ENCODE measurements at regions not wholly inside any gene's neighbourhood (a gene's known extent, or its start where the extent isn't known, plus 50 kb on each side); places are given as distances from the start of the nearest gene placed in this dataset.

- Mint-ChIP-seq H3K9me3 (peaks cover 0 to 6% (median 2%) of the 10 kb centered on the region in 3 donors), H3K27me3 (no peaks in the 10 kb centered on the region), H3K4me1 (no peaks in the 10 kb centered on the region), H3K27ac (no peak overlapping the region), H3K36me3 (no peaks in the 10 kb centered on the region), H3K4me3 (no peak overlapping the region)
- ATAC-seq (replicated peaks in 1 of 4) (no peak), DNase-seq (no peak)
- no peaks in the 10 kb centered on the region for H3K36me3 ChIP-seq (ENCODE audit: control insufficient read depth in 2 of 2, extremely low read depth in 1 of 2, insufficient read depth in 1 of 2, low read length in 1 of 2)
- no peaks in the 10 kb centered on the region for H3K9me3 ChIP-seq
- CTCF ChIA-PET, result no interaction called here
- H3K27ac ChIP-seq (ENCODE audit: low read length), result no peak overlapping the region
- H3K4me1 ChIP-seq (ENCODE audit: control insufficient read depth in 1 of 2, extremely low read depth in 1 of 2, insufficient read depth in 2 of 2, low read length in 2 of 2), result no peaks in the 10 kb centered on the region
- POLR2A ChIA-PET, result no interaction called here
- no peaks in the 10 kb centered on the region for H3K27me3 ChIP-seq (replicated peaks in 1 of 2; ENCODE audit: control insufficient read depth in 2 of 2, extremely low read depth in 1 of 2, insufficient read depth in 2 of 2, low read length in 1 of 2)
- H3K4me3 ChIP-seq (ENCODE audit: control insufficient read depth in 1 of 2, extremely low read depth in 1 of 2, low read length in 1 of 2), result no peak overlapping the region
- no CpG with 5 or more reads among the region's 4 CpGs for WGBS (ENCODE audit: insufficient coverage)
Measured at GRCh38 chr13:103692442-103692841, 626.2 kb upstream of the SLC10A2 start.

GRCh38 chr13:103676329-103676728 lies 610.1 kb upstream of the SLC10A2 start:
- CTCF ChIA-PET, result no interaction called here
- Histone ChIP-seq H3K27me3 (replicated peaks in 1 of 2; ENCODE audit: control insufficient read depth in 2 of 2, extremely low read depth in 1 of 2, insufficient read depth in 2 of 2, low read length in 1 of 2) (no peaks in the 10 kb centered on the region), H3K27ac (ENCODE audit: low read length) (no peak overlapping the region), H3K36me3 (ENCODE audit: control insufficient read depth in 2 of 2, extremely low read depth in 1 of 2, insufficient read depth in 1 of 2, low read length in 1 of 2) (no peaks in the 10 kb centered on the region), H3K4me1 (ENCODE audit: control insufficient read depth in 1 of 2, extremely low read depth in 1 of 2, insufficient read depth in 2 of 2, low read length in 2 of 2) (no peaks in the 10 kb centered on the region), H3K4me3 (ENCODE audit: control insufficient read depth in 1 of 2, extremely low read depth in 1 of 2, low read length in 1 of 2) (no peak overlapping the region), H3K9me3 (no peaks in the 10 kb centered on the region)
- Mint-ChIP-seq H3K27ac (no peak overlapping the region), H3K27me3 (no peaks in the 10 kb centered on the region), H3K36me3 (no peaks in the 10 kb centered on the region), H3K4me1 (no peaks in the 10 kb centered on the region), H3K9me3 (peaks cover 0 to 12% (median 12%) of the 10 kb centered on the region in 3 donors), H3K4me3 (no peak overlapping the region)
- ATAC-seq (replicated peaks in 1 of 4) (no peak), DNase-seq (no peak)
- POLR2A ChIA-PET, result interaction anchor here in 1 of 2 donors (0.7 kb wide), 1 partner anchor 992 kb away, joined by 3 read pairs; no protein-coding TSS in a partner anchor

GRCh38 chr13:103671547-103671946 lies 605.3 kb upstream of the SLC10A2 start:
- Mint-ChIP-seq H3K27me3 (no peaks in the 10 kb centered on the region), H3K9me3 (peaks cover 0 to 20% (median 16%) of the 10 kb centered on the region in 3 donors), H3K27ac (no peak overlapping the region), H3K4me3 (no peak overlapping the region), H3K36me3 (no peaks in the 10 kb centered on the region), H3K4me1 (no peaks in the 10 kb centered on the region)
- DNase-seq (no peak), ATAC-seq (replicated peaks in 1 of 4) (no peak)
- ChIA-PET POLR2A (no interaction called here), CTCF (no interaction called here)
- no peaks in the 10 kb centered on the region for H3K9me3 ChIP-seq
- WGBS (ENCODE audit: insufficient coverage), result 97% methylated on average over 5 of the region's 5 CpGs
- H3K27me3 ChIP-seq (replicated peaks in 1 of 2; ENCODE audit: control insufficient read depth in 2 of 2, extremely low read depth in 1 of 2, insufficient read depth in 2 of 2, low read length in 1 of 2), result no peaks in the 10 kb centered on the region
- no peaks in the 10 kb centered on the region for H3K36me3 ChIP-seq (ENCODE audit: control insufficient read depth in 2 of 2, extremely low read depth in 1 of 2, insufficient read depth in 1 of 2, low read length in 1 of 2)
- H3K4me1 ChIP-seq (ENCODE audit: control insufficient read depth in 1 of 2, extremely low read depth in 1 of 2, insufficient read depth in 2 of 2, low read length in 2 of 2), result no peaks in the 10 kb centered on the region
- H3K27ac ChIP-seq (ENCODE audit: low read length), result no peak overlapping the region
- no peak overlapping the region for H3K4me3 ChIP-seq (ENCODE audit: control insufficient read depth in 1 of 2, extremely low read depth in 1 of 2, low read length in 1 of 2)

- no peaks in the 10 kb centered on the region for H3K36me3 ChIP-seq (ENCODE audit: control insufficient read depth in 2 of 2, extremely low read depth in 1 of 2, insufficient read depth in 1 of 2, low read length in 1 of 2)
- Mint-ChIP-seq H3K36me3 (no peaks in the 10 kb centered on the region), H3K27me3 (no peaks in the 10 kb centered on the region), H3K27ac (no peak overlapping the region), H3K4me1 (no peaks in the 10 kb centered on the region), H3K4me3 (no peak overlapping the region), H3K9me3 (peaks cover 2 to 8% (median 3%) of the 10 kb centered on the region in 3 donors)
- CTCF ChIA-PET, result no interaction called here
- ATAC-seq (replicated peaks in 1 of 4), result no peak
- no peak overlapping the region for H3K27ac ChIP-seq (ENCODE audit: low read length)
- POLR2A ChIA-PET, result no interaction called here
- DNase-seq, result no peak
- no peak overlapping the region for H3K4me3 ChIP-seq (ENCODE audit: control insufficient read depth in 1 of 2, extremely low read depth in 1 of 2, low read length in 1 of 2)
- no peaks in the 10 kb centered on the region for H3K9me3 ChIP-seq
- WGBS (ENCODE audit: insufficient coverage), result 77% methylated on average over 4 of the region's 4 CpGs
- H3K27me3 ChIP-seq (replicated peaks in 1 of 2; ENCODE audit: control insufficient read depth in 2 of 2, extremely low read depth in 1 of 2, insufficient read depth in 2 of 2, low read length in 1 of 2), result no peaks in the 10 kb centered on the region
- H3K4me1 ChIP-seq (ENCODE audit: control insufficient read depth in 1 of 2, extremely low read depth in 1 of 2, insufficient read depth in 2 of 2, low read length in 2 of 2), result no peaks in the 10 kb centered on the region
Measured at GRCh38 chr13:103663996-103664395, 597.8 kb upstream of the SLC10A2 start.

GRCh38 chr13:103656311-103656710 lies 590.1 kb upstream of the SLC10A2 start:
- Mint-ChIP-seq H3K4me1 (no peaks in the 10 kb centered on the region), H3K4me3 (no peak overlapping the region)

GRCh38 chr13:103640606-103641005 lies 574.4 kb upstream of the SLC10A2 start:
- no peaks in the 10 kb centered on the region for H3K36me3 Mint-ChIP-seq
- Histone ChIP-seq H3K4me1 (ENCODE audit: control insufficient read depth in 1 of 2, extremely low read depth in 1 of 2, insufficient read depth in 2 of 2, low read length in 2 of 2) (no peaks in the 10 kb centered on the region), H3K27me3 (replicated peaks in 1 of 2; ENCODE audit: control insufficient read depth in 2 of 2, extremely low read depth in 1 of 2, insufficient read depth in 2 of 2, low read length in 1 of 2) (no peaks in the 10 kb centered on the region), H3K4me3 (ENCODE audit: control insufficient read depth in 1 of 2, extremely low read depth in 1 of 2, low read length in 1 of 2) (no peak overlapping the region), H3K27ac (ENCODE audit: low read length) (no peak overlapping the region), H3K36me3 (ENCODE audit: control insufficient read depth in 2 of 2, extremely low read depth in 1 of 2, insufficient read depth in 1 of 2, low read length in 1 of 2) (no peaks in the 10 kb centered on the region), H3K9me3 (no peaks in the 10 kb centered on the region)
- H3K27me3 Mint-ChIP-seq, result no peaks in the 10 kb centered on the region
- no peak overlapping the region for H3K4me3 Mint-ChIP-seq
- CTCF ChIA-PET, result no interaction called here
- no CpG with 5 or more reads among the region's 1 CpG for WGBS (ENCODE audit: insufficient coverage)
- DNase-seq (no peak), ATAC-seq (replicated peaks in 1 of 4) (no peak)
- peaks cover 0 to 12% (median 4%) of the 10 kb centered on the region in 3 donors for H3K9me3 Mint-ChIP-seq
- H3K4me1 Mint-ChIP-seq, result no peaks in the 10 kb centered on the region
- H3K27ac Mint-ChIP-seq, result no peak overlapping the region
- POLR2A ChIA-PET, result no interaction called here

More at GRCh38 chr13:103656311-103656710, 590.1 kb upstream of the SLC10A2 start:
- H3K27me3 ChIP-seq (replicated peaks in 1 of 2; ENCODE audit: control insufficient read depth in 2 of 2, extremely low read depth in 1 of 2, insufficient read depth in 2 of 2, low read length in 1 of 2), result no peaks in the 10 kb centered on the region
- ChIA-PET CTCF (no interaction called here), POLR2A (no interaction called here)
- H3K4me1 ChIP-seq (ENCODE audit: control insufficient read depth in 1 of 2, extremely low read depth in 1 of 2, insufficient read depth in 2 of 2, low read length in 2 of 2), result no peaks in the 10 kb centered on the region
- H3K4me3 ChIP-seq (ENCODE audit: control insufficient read depth in 1 of 2, extremely low read depth in 1 of 2, low read length in 1 of 2), result no peak overlapping the region
- no peak for ATAC-seq (replicated peaks in 1 of 4)
- H3K27ac ChIP-seq (ENCODE audit: low read length), result no peak overlapping the region
- Mint-ChIP-seq H3K27me3 (no peaks in the 10 kb centered on the region), H3K36me3 (no peaks in the 10 kb centered on the region), H3K9me3 (peaks cover 8 to 10% (median 8%) of the 10 kb centered on the region in 3 donors), H3K27ac (no peak overlapping the region)
- no peak for DNase-seq
- 68% methylated on average over 2 of the region's 4 CpGs for WGBS (ENCODE audit: insufficient coverage)
- no peaks in the 10 kb centered on the region for H3K9me3 ChIP-seq
- no peaks in the 10 kb centered on the region for H3K36me3 ChIP-seq (ENCODE audit: control insufficient read depth in 2 of 2, extremely low read depth in 1 of 2, insufficient read depth in 1 of 2, low read length in 1 of 2)

- Histone ChIP-seq H3K27ac (ENCODE audit: low read length) (no peak overlapping the region), H3K4me1 (ENCODE audit: control insufficient read depth in 1 of 2, extremely low read depth in 1 of 2, insufficient read depth in 2 of 2, low read length in 2 of 2) (no peaks in the 10 kb centered on the region), H3K4me3 (ENCODE audit: control insufficient read depth in 1 of 2, extremely low read depth in 1 of 2, low read length in 1 of 2) (no peak overlapping the region), H3K9me3 (no peaks in the 10 kb centered on the region), H3K36me3 (ENCODE audit: control insufficient read depth in 2 of 2, extremely low read depth in 1 of 2, insufficient read depth in 1 of 2, low read length in 1 of 2) (no peaks in the 10 kb centered on the region), H3K27me3 (replicated peaks in 1 of 2; ENCODE audit: control insufficient read depth in 2 of 2, extremely low read depth in 1 of 2, insufficient read depth in 2 of 2, low read length in 1 of 2) (no peaks in the 10 kb centered on the region)
- ATAC-seq (replicated peaks in 1 of 4) (no peak), DNase-seq (no peak)
- no peaks in the 10 kb centered on the region for H3K4me1 Mint-ChIP-seq
- H3K27ac Mint-ChIP-seq, result no peak overlapping the region
- H3K4me3 Mint-ChIP-seq, result no peak overlapping the region
- ChIA-PET POLR2A (no interaction called here), CTCF (no interaction called here)
- no peaks in the 10 kb centered on the region for H3K27me3 Mint-ChIP-seq
- H3K36me3 Mint-ChIP-seq, result no peaks in the 10 kb centered on the region
- 76% methylated on average over 2 of the region's 3 CpGs for WGBS (ENCODE audit: insufficient coverage)
- H3K9me3 Mint-ChIP-seq, result peaks cover under 1 to 12% (median 4%) of the 10 kb centered on the region in 3 donors
Measured at GRCh38 chr13:103639326-103639725, 573.1 kb upstream of the SLC10A2 start.
